PC-3 (cell line): ENCODE measurements at regions not wholly inside any gene's neighbourhood (a gene's known extent, or its start where the extent isn't known, plus 50 kb on each side); places are given as distances from the start of the nearest gene placed in this dataset.
"Not testable (repeated sequence)": the region's sequence is repeated elsewhere in the genome, so short reads cannot be mapped to it uniquely, and the experiment has no call there.

ENCODE experiments used
- EZH2 ChIP-seq: fragments of 300-600 bp; sonication (generic); IDR thresholded peaks from one replicate; pipeline ENCODE4 v1.6.1; 2017; ENCODE audit warnings: antibody characterized with exemption, mild to moderate bottlenecking, low read length; ENCODE audit not compliant: unreplicated experiment
- EZH2phosphoT487 ChIP-seq: fragments of 300-600 bp; sonication (generic); IDR thresholded peaks from 2 replicates; pipeline ENCODE4 v1.6.1; 2018; ENCODE audit warnings: mild to moderate bottlenecking, antibody characterized with exemption, low read length, borderline replicate concordance
- TF ChIP-seq, protein P1 (sequence below): fragments of 300-600 bp; sonication (generic); conservative IDR thresholded peaks from 2 replicates; pipeline ENCODE4 v1.5.1; 2017; ENCODE audit warnings: antibody characterized with exemption, low read depth, mild to moderate bottlenecking, low read length

DNA sequence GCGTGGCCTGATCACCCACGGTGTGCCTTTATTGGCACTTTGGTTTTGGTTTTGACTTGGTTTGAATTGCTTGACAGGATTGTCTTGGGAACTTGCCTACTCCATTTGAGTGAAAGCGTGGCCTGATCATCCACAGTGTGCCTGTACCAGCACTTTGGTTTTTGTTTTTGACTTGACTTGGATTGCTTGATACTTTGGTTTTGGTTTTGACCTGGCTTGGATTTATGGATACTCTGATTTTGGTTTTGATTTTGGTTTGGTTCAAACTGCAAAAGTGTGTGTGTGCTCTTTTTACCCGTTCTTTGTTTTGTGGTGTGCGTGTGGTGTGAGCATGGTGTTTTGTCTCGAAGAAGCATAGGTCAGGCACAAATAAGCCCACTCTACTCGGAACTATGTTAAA lies 58.8 kb upstream of the SPIN4 start:
- TF ChIP-seq, protein P1, sequence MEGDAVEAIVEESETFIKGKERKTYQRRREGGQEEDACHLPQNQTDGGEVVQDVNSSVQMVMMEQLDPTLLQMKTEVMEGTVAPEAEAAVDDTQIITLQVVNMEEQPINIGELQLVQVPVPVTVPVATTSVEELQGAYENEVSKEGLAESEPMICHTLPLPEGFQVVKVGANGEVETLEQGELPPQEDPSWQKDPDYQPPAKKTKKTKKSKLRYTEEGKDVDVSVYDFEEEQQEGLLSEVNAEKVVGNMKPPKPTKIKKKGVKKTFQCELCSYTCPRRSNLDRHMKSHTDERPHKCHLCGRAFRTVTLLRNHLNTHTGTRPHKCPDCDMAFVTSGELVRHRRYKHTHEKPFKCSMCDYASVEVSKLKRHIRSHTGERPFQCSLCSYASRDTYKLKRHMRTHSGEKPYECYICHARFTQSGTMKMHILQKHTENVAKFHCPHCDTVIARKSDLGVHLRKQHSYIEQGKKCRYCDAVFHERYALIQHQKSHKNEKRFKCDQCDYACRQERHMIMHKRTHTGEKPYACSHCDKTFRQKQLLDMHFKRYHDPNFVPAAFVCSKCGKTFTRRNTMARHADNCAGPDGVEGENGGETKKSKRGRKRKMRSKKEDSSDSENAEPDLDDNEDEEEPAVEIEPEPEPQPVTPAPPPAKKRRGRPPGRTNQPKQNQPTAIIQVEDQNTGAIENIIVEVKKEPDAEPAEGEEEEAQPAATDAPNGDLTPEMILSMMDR, result not testable (repeated sequence)
- TF ChIP-seq EZH2, EZH2phosphoT487: not testable (repeated sequence)
